Gastrocnemius medialis (tissue), 4 donors: ENCODE measurements at regions not wholly inside any gene's neighbourhood (a gene's known extent, or its start where the extent isn't known, plus 50 kb on each side); places are given as distances from the start of the nearest gene placed in this dataset.

ENCODE experiments used
- ATAC-seq, 2 donors: fragments of 150-250 bp; one replicate each; pipeline ENCODE4 v1.9.1; 2016
- DNase-seq, 2 donors: peaks; one replicate each; pipeline ENCODE4 v3.0.0-alpha.2; 2019
- H3K27ac ChIP-seq, 4 donors: fragments of 200-600 bp; sonication (generic); 1 replicate in 1 of 4; 2 replicates in 3 of 4; pipeline ENCODE4 v1.5.1; 2016 to 2018; ENCODE audit warnings: mild to moderate bottlenecking in 2 of 4, moderate library complexity in 1 of 4
- H3K27me3 ChIP-seq, 3 donors: fragments of 200-600 bp; sonication (generic) in 2 of 3; 1 replicate in 1 of 3; 2 replicates in 2 of 3; pipeline versions ENCODE4 v1.5.1 to v1.6.0; 2016 to 2019; ENCODE audit warnings: mild to moderate bottlenecking in 1 of 3, moderate library complexity in 1 of 3
- H3K36me3 ChIP-seq, 2 donors: fragments of 200-600 bp; sonication (generic) in 1 of 2; one replicate each; pipeline ENCODE4 v1.5.1; 2017 to 2018
- H3K4me1 ChIP-seq, 2 donors: fragments of 200-600 bp; sonication (generic) in 1 of 2; one replicate each; pipeline ENCODE4 v1.5.1; 2016 to 2017; ENCODE audit warnings: mild to moderate bottlenecking in 2 of 2
- H3K4me3 ChIP-seq, 4 donors: fragments of 200-600 bp; sonication (generic) in 3 of 4; 1 replicate in 1 of 4; 2 replicates in 3 of 4; pipeline ENCODE4 v1.5.1; 2016 to 2019; ENCODE audit warnings: mild to moderate bottlenecking in 2 of 4
- H3K9me3 ChIP-seq, 3 donors: fragments of 200-600 bp; sonication (generic) in 2 of 3; 1 replicate in 1 of 3; 2 replicates in 2 of 3; pipeline ENCODE4 v1.5.1; 2016 to 2019
- POLR2A ChIP-seq, 2 donors: fragments of 450-650 bp; IDR thresholded peaks; one replicate each; pipeline ENCODE4 v1.6.1; 2017; ENCODE audit warnings: antibody characterized with exemption in 2 of 2, mild to moderate bottlenecking in 2 of 2, moderate library complexity in 2 of 2
- in situ Hi-C, 4 donors: fragments of 200-750 bp; cut with MboI; loops; one replicate each; pipeline versions ENCODE4 v1.15.0 to v1.8.0; 2017; ENCODE audit warnings: low sequenced_read_pairs in 4 of 4
- intact Hi-C: fragments of 100-400 bp; cut with DNase I; formaldehyde crosslinking; loops from one replicate; pipeline ENCODE4 v1.15.1; 2023; ENCODE audit warnings: low total_unique reads
- TF ChIP-seq, protein P1 (sequence below), 5 experiments: fragments of 450-650 bp in 3 of 5; fragments of 200-600 bp in 2 of 5; sonication (generic) in 2 of 5; IDR thresholded peaks in 4 of 5; conservative IDR thresholded peaks in 1 of 5; 1 replicate in 4 of 5; 2 replicates in 1 of 5; pipeline ENCODE4 v1.5.1; 2016 to 2019; ENCODE audit warnings: antibody characterized with exemption in 5 of 5, mild to moderate bottlenecking in 3 of 5, moderate library complexity in 3 of 5

DNA sequence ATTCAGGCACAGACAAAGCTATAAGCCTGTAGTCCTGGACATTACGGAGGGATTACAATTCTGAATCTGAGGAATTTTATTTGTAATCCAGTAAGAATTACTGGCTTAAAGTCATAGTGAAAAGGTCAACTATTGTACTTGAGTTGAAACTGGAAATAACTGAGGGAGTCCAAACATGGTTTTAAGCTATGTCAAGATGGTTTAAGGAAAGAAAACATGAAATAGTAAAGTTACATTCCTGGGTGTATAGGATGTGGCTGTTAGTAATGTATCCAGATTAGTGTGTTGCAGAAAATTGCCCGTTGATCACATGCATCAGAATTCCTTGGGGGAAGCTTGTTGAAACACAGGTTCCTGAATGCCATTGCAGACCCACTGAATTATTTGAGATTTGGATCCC is 124.8 kb upstream of the GORAB start:
- H3K4me3 ChIP-seq: no peak overlapping the region
- H3K27me3 ChIP-seq: no peaks in the 10 kb centered on the region
- in situ Hi-C loops (no loop called here), intact Hi-C loops (no loop called here)
- no peak for TF ChIP-seq POLR2A (IDR thresholded peaks at IDR 0.05)
- TF ChIP-seq, protein P1, sequence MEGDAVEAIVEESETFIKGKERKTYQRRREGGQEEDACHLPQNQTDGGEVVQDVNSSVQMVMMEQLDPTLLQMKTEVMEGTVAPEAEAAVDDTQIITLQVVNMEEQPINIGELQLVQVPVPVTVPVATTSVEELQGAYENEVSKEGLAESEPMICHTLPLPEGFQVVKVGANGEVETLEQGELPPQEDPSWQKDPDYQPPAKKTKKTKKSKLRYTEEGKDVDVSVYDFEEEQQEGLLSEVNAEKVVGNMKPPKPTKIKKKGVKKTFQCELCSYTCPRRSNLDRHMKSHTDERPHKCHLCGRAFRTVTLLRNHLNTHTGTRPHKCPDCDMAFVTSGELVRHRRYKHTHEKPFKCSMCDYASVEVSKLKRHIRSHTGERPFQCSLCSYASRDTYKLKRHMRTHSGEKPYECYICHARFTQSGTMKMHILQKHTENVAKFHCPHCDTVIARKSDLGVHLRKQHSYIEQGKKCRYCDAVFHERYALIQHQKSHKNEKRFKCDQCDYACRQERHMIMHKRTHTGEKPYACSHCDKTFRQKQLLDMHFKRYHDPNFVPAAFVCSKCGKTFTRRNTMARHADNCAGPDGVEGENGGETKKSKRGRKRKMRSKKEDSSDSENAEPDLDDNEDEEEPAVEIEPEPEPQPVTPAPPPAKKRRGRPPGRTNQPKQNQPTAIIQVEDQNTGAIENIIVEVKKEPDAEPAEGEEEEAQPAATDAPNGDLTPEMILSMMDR (IDR thresholded peaks at IDR 0.05 in 4 of 5, conservative IDR thresholded peaks at IDR 0.05 in 1 of 5): no peak
- no peaks in the 10 kb centered on the region for H3K9me3 ChIP-seq
- ATAC-seq (no peak), DNase-seq (no peak)
- no peak overlapping the region for H3K27ac ChIP-seq
- no peaks in the 10 kb centered on the region for H3K4me1 ChIP-seq
- H3K36me3 ChIP-seq: no peaks in the 10 kb centered on the region

DNA sequence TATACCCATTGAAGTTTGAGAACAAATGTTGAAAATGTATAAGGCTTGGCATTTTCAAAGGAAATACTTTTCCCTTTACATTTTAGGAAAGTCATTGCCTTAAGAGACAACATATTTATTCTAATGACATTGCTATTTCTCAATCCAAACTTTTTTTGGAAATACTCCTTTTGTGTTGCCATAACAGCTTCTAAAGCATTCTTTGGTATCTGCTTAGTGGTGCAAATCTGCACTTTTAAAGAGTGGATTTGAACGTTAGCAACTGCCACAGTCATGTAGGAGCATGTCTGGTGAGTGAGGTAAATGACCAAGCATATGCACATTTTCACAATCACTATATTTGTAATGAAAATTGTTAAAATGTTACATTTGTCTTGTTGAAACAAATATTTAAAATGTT is 124.4 kb upstream of the GORAB start:
- H3K27ac ChIP-seq: no peak overlapping the region
- no peaks in the 10 kb centered on the region for H3K27me3 ChIP-seq
- DNase-seq (no peak), ATAC-seq (no peak)
- H3K4me1 ChIP-seq: no peaks in the 10 kb centered on the region
- intact Hi-C loops: no loop called here
- no peak for TF ChIP-seq POLR2A (IDR thresholded peaks at IDR 0.05)
- no peaks in the 10 kb centered on the region for H3K36me3 ChIP-seq
- in situ Hi-C loops: no loop called here
- no peaks in the 10 kb centered on the region for H3K9me3 ChIP-seq
- no peak overlapping the region for H3K4me3 ChIP-seq

DNA sequence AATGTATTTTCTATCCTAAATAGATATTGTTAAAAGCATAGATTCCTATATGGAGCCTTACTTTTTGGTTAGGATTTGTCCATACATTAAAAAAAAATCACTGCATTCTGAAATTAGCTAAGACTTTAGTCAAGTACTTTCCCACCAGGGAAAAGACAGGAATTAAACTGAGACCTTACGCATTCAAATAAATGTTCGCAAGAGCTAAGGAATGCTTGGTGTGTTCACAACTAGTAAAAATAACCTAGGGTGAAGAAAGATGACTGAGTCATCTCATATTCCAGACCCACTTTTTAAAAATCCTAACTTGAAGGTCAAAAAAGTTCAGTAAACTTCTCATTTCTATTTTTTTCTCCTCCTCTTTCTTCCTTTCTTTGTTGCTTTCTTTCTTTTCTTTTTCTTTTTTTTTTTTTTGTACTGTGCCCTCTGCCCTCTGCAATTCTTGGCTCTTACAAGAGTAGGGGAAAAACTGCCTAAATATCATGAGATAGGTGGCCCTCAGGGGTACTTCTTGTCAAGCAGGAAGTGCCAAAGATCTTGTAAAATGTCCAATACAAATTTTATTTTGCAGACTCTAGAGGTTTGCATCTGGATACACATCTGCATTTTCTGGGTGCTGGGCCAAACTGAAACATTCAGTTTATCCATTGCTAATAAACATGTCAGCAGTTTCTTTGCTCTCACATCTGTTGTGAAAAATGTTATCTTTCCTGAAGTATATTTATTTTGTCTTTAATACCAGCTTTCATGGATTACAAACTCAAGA is 121.4 kb upstream of the GORAB start:
- Histone ChIP-seq H3K36me3 (no peaks in the 10 kb centered on the region), H3K27me3 (no peaks in the 10 kb centered on the region), H3K4me3 (no peak overlapping the region), H3K27ac (peak overlapping the region; percentile 55 to 62 (median 56)), H3K9me3 (no peaks in the 10 kb centered on the region), H3K4me1 (peaks cover 0 to 6% of the 10 kb centered on the region in 2 donors)
- TF ChIP-seq POLR2A (IDR thresholded peaks at IDR 0.05): no peak
- TF ChIP-seq, protein P1 (IDR thresholded peaks at IDR 0.05 in 4 of 5, conservative IDR thresholded peaks at IDR 0.05 in 1 of 5): no peak
- ATAC-seq (peak; percentile 79 to 89), DNase-seq (peak in 1 of 2 donors; percentile 23)
- in situ Hi-C loops: no loop called here
- intact Hi-C loops: no loop called here

DNA sequence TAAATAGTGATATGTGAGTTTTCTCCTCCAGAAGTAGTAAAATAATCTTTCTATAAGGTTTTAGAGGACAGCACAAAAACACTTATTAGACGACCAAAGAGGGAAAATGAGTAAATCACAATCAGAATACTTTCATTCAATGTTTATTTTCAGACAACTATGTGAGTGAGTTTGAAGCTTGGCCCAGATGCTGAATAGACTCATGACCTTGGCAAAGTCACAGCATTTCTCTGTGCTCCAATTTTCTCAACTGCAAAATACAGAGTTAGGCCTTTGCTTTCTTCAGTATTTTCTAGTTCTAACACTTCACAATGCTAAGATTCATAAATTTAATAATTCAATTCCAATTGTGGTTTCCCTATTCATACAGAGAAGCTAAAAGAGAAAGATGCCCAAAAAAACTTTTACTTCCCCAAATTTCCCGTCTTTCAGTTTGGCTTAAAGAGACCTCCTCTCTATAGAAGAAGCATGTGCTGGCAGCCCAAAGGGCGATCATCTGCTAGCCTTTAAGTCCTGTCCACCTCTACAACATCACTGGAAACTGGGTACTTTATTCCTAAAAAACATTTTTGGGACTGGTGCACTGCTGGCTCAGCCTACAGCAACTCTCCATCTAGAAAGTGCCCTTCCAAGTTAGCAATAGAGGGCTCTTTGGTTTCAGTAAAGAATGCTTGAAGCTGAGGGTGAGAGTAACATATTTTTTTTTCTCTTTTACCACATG is 116.8 kb upstream of the GORAB start:
- Histone ChIP-seq H3K9me3 (no peaks in the 10 kb centered on the region), H3K4me1 (peaks cover 0 to 8% of the 10 kb centered on the region in 2 donors), H3K36me3 (no peaks in the 10 kb centered on the region), H3K4me3 (no peak overlapping the region), H3K27me3 (no peaks in the 10 kb centered on the region), H3K27ac (peak overlapping the region; percentile 14 to 61 (median 43))
- ATAC-seq (peak in 1 of 2 donors; percentile 73), DNase-seq (peak in 1 of 2 donors; percentile 17)
- intact Hi-C loops (no loop called here), in situ Hi-C loops (no loop called here)
- no peak for TF ChIP-seq POLR2A (IDR thresholded peaks at IDR 0.05)
- TF ChIP-seq, protein P1 (IDR thresholded peaks at IDR 0.05 in 4 of 5, conservative IDR thresholded peaks at IDR 0.05 in 1 of 5): no peak

DNA sequence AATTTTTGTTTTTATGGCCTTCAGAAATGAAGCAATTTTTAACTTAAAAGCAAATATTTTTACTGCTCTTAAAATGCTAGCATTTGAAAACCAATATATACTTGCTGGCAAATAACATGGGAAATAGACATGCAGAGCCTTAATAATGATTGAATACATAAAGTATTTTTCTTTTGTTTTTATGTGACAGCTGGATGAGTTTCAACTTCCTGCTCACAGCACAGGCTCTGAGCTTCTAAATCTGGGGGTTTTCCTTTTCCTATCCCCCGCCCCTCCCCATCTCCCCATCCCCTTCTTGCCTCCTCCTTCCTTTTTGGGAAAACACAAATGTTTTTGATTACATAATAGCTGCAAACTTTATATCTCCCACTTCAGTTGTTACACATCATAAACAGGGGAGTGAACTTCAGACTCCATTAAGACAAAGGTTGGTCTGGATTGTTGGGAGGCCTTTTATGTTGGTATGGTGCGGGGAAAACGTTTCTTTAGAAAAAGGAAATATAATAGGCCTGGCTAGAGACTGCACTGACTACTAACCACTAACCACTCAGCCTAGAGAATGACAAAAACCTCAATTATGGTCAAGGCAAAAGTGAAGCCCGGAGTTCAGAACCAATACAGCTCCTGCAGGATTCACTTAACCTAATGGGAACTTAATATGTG is 116.1 kb upstream of the GORAB start:
- intact Hi-C loops (no loop called here), in situ Hi-C loops (no loop called here)
- no peak for ATAC-seq
- Histone ChIP-seq H3K4me3 (no peak overlapping the region), H3K27ac (peak overlapping the region; percentile 14 to 61 (median 43)), H3K4me1 (peaks cover 0 to 8% of the 10 kb centered on the region in 2 donors), H3K9me3 (no peaks in the 10 kb centered on the region), H3K36me3 (no peaks in the 10 kb centered on the region), H3K27me3 (no peaks in the 10 kb centered on the region)
- no peak for DNase-seq
- TF ChIP-seq, protein P1 (IDR thresholded peaks at IDR 0.05 in 4 of 5, conservative IDR thresholded peaks at IDR 0.05 in 1 of 5): no peak
- no peak for TF ChIP-seq POLR2A (IDR thresholded peaks at IDR 0.05)
